ENCODE measurements at regions not wholly inside any gene's neighbourhood (a gene's known extent, or its start where the extent isn't known, plus 50 kb on each side); places are given as distances from the start of the nearest gene placed in this dataset.

DNA sequence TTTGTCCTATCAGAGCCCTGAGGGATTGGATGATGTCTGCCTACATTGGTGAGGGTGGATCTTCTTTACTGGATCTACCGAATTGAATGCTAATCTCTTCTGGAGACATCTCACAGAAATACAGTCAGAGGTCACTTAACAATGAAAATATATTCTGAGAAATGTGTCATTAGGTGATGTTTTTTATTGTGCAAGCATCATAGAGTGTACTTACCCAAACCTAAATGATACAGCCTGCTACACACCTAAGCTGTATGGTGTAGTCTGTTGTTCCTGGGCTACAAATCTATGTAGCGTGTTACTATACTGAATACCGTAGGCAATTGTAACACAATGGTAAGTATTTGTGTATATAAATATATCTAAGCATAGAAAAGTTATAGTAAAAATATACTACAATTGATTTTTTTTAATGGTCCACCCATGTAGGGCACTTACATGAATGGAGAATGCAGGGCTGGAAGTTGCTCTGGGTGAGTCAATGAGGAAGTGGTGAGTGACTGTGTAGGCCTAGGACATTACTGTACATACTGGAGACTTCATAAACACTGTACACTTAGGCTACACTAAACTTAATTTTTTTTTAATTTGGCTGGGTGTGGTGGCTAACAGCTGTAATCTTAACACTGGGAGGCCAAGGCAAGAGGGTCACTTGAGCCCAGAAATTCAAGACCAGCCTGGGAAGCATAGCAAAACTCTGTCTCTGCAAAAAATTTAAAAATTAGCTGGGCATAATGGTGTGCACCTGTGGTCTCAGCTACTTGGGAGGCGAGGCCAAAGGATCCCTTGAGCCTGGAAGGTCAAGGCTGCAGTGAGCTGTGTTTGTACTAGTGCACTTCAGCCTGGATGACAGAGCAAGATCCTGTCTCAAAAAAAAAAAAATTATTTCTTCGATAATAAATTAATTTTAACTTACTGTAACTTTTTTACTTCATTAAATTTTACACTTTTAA lies 226.3 kb upstream of the UBE2E3 start:
- CTCF ChIA-PET, result no interaction called here
- H2AFZ ChIP-seq (ENCODE audit: low read depth), result 0 out of 2 replicates have a peak overlapping the region, but pooled peaks have one; percentile 36

DNA sequence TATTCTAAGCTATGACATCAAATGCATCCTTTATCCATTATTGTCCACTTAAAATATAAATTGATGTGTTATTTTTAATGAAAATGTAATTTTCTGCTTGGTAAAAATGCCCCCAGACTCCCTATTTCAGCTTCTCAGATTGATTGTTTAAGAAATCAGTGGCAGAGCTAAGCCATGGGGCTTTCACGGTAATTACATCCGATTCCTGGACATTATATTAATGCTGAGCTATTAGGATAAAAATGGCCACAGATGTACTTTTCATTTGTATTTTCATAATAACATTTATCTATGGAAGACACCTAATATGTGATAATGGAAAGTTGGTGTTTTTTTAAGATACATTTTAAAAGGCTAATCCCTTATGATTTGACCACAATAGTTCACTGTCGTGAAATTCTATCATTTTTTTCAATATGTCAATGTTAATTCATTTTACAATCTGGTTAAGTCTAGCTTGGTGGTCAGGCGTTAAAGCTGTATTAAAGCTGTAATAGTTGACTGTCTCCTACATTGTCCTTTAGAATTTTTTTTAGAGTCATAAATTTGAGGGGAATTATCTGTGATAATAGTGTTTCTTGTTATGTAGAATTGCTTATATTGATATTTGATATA lies 229.0 kb upstream of the UBE2E3 start:
- Histone ChIP-seq H2AFZ (ENCODE audit: low read depth) (no peak overlapping the region), H3K4me3 (ENCODE audit: low read depth in 2 of 2, low read length in 1 of 2) (no peak overlapping the region), H3K9me3 (no peaks in the 10 kb centered on the region), H3K4me1 (ENCODE audit: control insufficient read depth in 1 of 2, insufficient read depth in 2 of 2, low read depth in 1 of 2, low read length in 1 of 2) (no peaks in the 10 kb centered on the region), H3F3A (replicated peaks; ENCODE audit: insufficient read depth) (no peaks in the 10 kb centered on the region), H3K27me3 (ENCODE audit: insufficient read depth) (no peaks in the 10 kb centered on the region), H3K9me2 (no peaks in the 10 kb centered on the region), H3K27ac (ENCODE audit: low read depth in 2 of 2, low read length in 1 of 2) (no peak overlapping the region), H3K36me3 (replicated peaks in 1 of 2; ENCODE audit: control insufficient read depth in 1 of 2, insufficient read depth in 2 of 2, low read length in 1 of 2) (no peaks in the 10 kb centered on the region), H3K9ac (no peak overlapping the region), H3K4me2 (no peak overlapping the region), H4K20me1 (ENCODE audit: insufficient read depth) (no peaks in the 10 kb centered on the region), H3K79me2 (ENCODE audit: insufficient read depth) (no peaks in the 10 kb centered on the region)
- 90% methylated on average over 4 of the region's 4 CpGs for WGBS (ENCODE audit: low lambda C conversion rate)
- TF ChIP-seq YY1 (IDR thresholded peaks at IDR 0.05; ENCODE audit: low read depth) (no peak), CHD2 (IDR thresholded peaks at IDR 0.05; ENCODE audit: low read length, partially characterized antibody) (no peak), MEF2A (IDR thresholded peaks at IDR 0.05; ENCODE audit: borderline replicate concordance, low read depth) (no peak)
- ChIA-PET CTCF (interaction anchor here (0.8 kb wide), 2 partner anchors 9 to 12 kb away, joined by 3 read pairs; no protein-coding TSS in a partner anchor), POLR2A (no interaction called here)
- no peak for DNase-seq

More for the DNA sequence above, 226.3 kb upstream of the UBE2E3 start:
- Histone ChIP-seq H3K9ac (no peak overlapping the region), H3K36me3 (replicated peaks in 1 of 2; ENCODE audit: control insufficient read depth in 1 of 2, insufficient read depth in 2 of 2, low read length in 1 of 2) (no peaks in the 10 kb centered on the region), H3K4me2 (no peak overlapping the region), H3K9me2 (no peaks in the 10 kb centered on the region), H3K4me3 (ENCODE audit: low read depth in 2 of 2, low read length in 1 of 2) (no peak overlapping the region), H3K9me3 (no peaks in the 10 kb centered on the region), H3K27me3 (ENCODE audit: insufficient read depth) (no peaks in the 10 kb centered on the region), H3K4me1 (ENCODE audit: control insufficient read depth in 1 of 2, insufficient read depth in 2 of 2, low read depth in 1 of 2, low read length in 1 of 2) (no peaks in the 10 kb centered on the region), H3K79me2 (ENCODE audit: insufficient read depth) (no peaks in the 10 kb centered on the region), H3K27ac (ENCODE audit: low read depth in 2 of 2, low read length in 1 of 2) (no peak overlapping the region), H4K20me1 (ENCODE audit: insufficient read depth) (no peaks in the 10 kb centered on the region), H3F3A (replicated peaks; ENCODE audit: insufficient read depth) (no peaks in the 10 kb centered on the region)
- no peak for DNase-seq
- POLR2A ChIA-PET, result no interaction called here
- TF ChIP-seq, protein P1, sequence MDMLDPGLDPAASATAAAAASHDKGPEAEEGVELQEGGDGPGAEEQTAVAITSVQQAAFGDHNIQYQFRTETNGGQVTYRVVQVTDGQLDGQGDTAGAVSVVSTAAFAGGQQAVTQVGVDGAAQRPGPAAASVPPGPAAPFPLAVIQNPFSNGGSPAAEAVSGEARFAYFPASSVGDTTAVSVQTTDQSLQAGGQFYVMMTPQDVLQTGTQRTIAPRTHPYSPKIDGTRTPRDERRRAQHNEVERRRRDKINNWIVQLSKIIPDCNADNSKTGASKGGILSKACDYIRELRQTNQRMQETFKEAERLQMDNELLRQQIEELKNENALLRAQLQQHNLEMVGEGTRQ (IDR thresholded peaks at IDR 0.05; ENCODE audit: borderline replicate concordance, low read depth, low read length), result no peak
- WGBS (ENCODE audit: low lambda C conversion rate), result 81% methylated on average over 5 of the region's 5 CpGs

DNA sequence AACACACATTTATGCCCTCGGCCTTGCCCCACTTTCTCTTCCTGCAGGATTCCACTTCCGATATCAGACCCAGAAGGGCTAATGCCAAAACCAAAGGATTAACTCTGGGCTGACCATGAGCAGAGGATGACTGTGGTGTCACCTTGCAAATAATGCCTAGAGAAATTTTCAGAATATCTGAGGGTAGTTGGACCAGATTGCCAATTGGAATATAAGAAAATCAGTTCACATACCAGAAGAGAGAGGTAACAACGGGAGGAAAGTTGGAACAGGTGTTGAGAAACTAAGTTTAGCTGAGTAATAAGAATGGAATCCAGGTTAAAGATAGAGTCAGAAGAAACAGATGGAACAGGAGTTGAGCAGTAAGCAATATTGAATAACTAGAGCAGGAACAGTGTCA lies 232.7 kb upstream of the UBE2E3 start:
- no peaks in the 10 kb centered on the region for H3K79me2 ChIP-seq (ENCODE audit: insufficient read depth)
- H4K20me1 ChIP-seq (ENCODE audit: insufficient read depth), result no peaks in the 10 kb centered on the region
- no peaks in the 10 kb centered on the region for H3K36me3 ChIP-seq (replicated peaks in 1 of 2; ENCODE audit: control insufficient read depth in 1 of 2, insufficient read depth in 2 of 2, low read length in 1 of 2)
- POLR2A ChIA-PET, result no interaction called here
- no peaks in the 10 kb centered on the region for H3K9me3 ChIP-seq
- H3K9ac ChIP-seq, result no peak overlapping the region
- TF ChIP-seq FOXJ3 (CRISPR knock-in tag; IDR thresholded peaks at IDR 0.05) (no peak), RCOR1 (IDR thresholded peaks at IDR 0.05; ENCODE audit: low read length) (no peak), EZH2phosphoT487 (IDR thresholded peaks at IDR 0.05; ENCODE audit: borderline replicate concordance, low read depth) (no peak), POLR2AphosphoS5 (IDR thresholded peaks at IDR 0.05; ENCODE audit: low read depth, low read length) (no peak), TEAD4 (IDR thresholded peaks at IDR 0.05; ENCODE audit: borderline replicate concordance, insufficient read depth) (no peak), ELF1 (IDR thresholded peaks at IDR 0.05) (no peak), CHD2 (IDR thresholded peaks at IDR 0.05; ENCODE audit: low read length, partially characterized antibody) (no peak)
- TF ChIP-seq, protein P2, sequence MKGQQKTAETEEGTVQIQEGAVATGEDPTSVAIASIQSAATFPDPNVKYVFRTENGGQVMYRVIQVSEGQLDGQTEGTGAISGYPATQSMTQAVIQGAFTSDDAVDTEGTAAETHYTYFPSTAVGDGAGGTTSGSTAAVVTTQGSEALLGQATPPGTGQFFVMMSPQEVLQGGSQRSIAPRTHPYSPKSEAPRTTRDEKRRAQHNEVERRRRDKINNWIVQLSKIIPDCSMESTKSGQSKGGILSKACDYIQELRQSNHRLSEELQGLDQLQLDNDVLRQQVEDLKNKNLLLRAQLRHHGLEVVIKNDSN (IDR thresholded peaks at IDR 0.05; ENCODE audit: borderline replicate concordance, low read depth), result no peak
- H3K27me3 ChIP-seq (ENCODE audit: insufficient read depth), result no peaks in the 10 kb centered on the region
- CTCF ChIA-PET, result interaction anchor here (1.0 kb wide), 1 partner anchor 37 kb away, joined by 3 read pairs; no protein-coding TSS in a partner anchor
- H3K4me3 ChIP-seq (ENCODE audit: low read depth in 2 of 2, low read length in 1 of 2), result no peak overlapping the region
- H3K4me2 ChIP-seq, result no peak overlapping the region
- no peak for DNase-seq
- H2AFZ ChIP-seq (ENCODE audit: low read depth), result no peak overlapping the region
- no peaks in the 10 kb centered on the region for H3K9me2 ChIP-seq
- H3K4me1 ChIP-seq (ENCODE audit: control insufficient read depth in 1 of 2, insufficient read depth in 2 of 2, low read depth in 1 of 2, low read length in 1 of 2), result no peaks in the 10 kb centered on the region
- no peaks in the 10 kb centered on the region for H3F3A ChIP-seq (replicated peaks; ENCODE audit: insufficient read depth)
- no peak overlapping the region for H3K27ac ChIP-seq (ENCODE audit: low read depth in 2 of 2, low read length in 1 of 2)
- WGBS (ENCODE audit: low lambda C conversion rate), result 70% methylated on average over 3 of the region's 3 CpGs

Data from SK-N-SH (cell line).